K562 (cell line): ENCODE measurements at regions not wholly inside any gene's neighbourhood (a gene's known extent, or its start where the extent isn't known, plus 50 kb on each side); places are given as distances from the start of the nearest gene placed in this dataset.

Experiments
- ELF1 ChIP-seq: fragments of 200-800 bp; sonication (Bioruptor generic); IDR thresholded peaks from 2 replicates; pipeline ENCODE4 v1.6.1; 2016; ENCODE audit warnings: missing genetic modification characterization, missing compliant biosample characterization
- MEF2D ChIP-seq: conservative IDR thresholded peaks from 2 replicates; pipeline ENCODE4 v1.6.1; 2016; ENCODE audit warnings: low read depth, missing genetic modification characterization, missing compliant biosample characterization
- ZBTB40 ChIP-seq, 2 experiments: fragments of 450-650 bp in 1 of 2; sonication (generic) in 1 of 2; formaldehyde crosslinking in 1 of 2; IDR thresholded peaks; 2 replicates each; pipeline versions ENCODE4 v1.7.1 to v1.9.0; 2016 to 2022; ENCODE audit warnings: inconsistent platforms in 1 of 2, mild to moderate bottlenecking in 1 of 2, missing genetic modification reagents in 1 of 2

- TF ChIP-seq ZBTB40 (IDR thresholded peaks at IDR 0.05) (no peak), ZBTB40 (CRISPR knock-in tag; IDR thresholded peaks at IDR 0.05) (no peak), MEF2D (tag) (no peak), ELF1 (tag) (no peak)
Observed at GRCh38 chr1:102241431-102242338, 245.0 kb upstream of the OLFM3 start (continued).
